ENCODE measurements at regions not wholly inside any gene's neighbourhood (a gene's known extent, or its start where the extent isn't known, plus 50 kb on each side); places are given as distances from the start of the nearest gene placed in this dataset.

GRCh38 chr6:164130585-164130984, 716.1 kb downstream of the QKI start:
- no peak for TF ChIP-seq CTCF (IDR thresholded peaks at IDR 0.05; ENCODE audit: low read length)
- no peak for TF ChIP-seq EZH2phosphoT487 (IDR thresholded peaks at IDR 0.05; ENCODE audit: low read length)
- no peak for TF ChIP-seq EZH2 (optimal IDR thresholded peaks at IDR 0.05; ENCODE audit: low read depth, low read length)

All from MM.1S (cell line).